ENCODE measurements at regions not wholly inside any gene's neighbourhood (a gene's known extent, or its start where the extent isn't known, plus 50 kb on each side); places are given as distances from the start of the nearest gene placed in this dataset.

- no peak for ATAC-seq
- TF ChIP-seq ZNF8 (CRISPR knock-in tag; IDR thresholded peaks at IDR 0.05) = no peak
- no peak for TF ChIP-seq BACH2 (CRISPR knock-in tag; IDR thresholded peaks at IDR 0.05; ENCODE audit: borderline replicate concordance)
- no peak for TF ChIP-seq ZFP3 (CRISPR knock-in tag; IDR thresholded peaks at IDR 0.05)
- TF ChIP-seq RARB (CRISPR knock-in tag; IDR thresholded peaks at IDR 0.05) = no peak
- TF ChIP-seq SNAI2 (CRISPR knock-in tag; IDR thresholded peaks at IDR 0.05) = no peak
- no peak for TF ChIP-seq ZFP30 (CRISPR knock-in tag; IDR thresholded peaks at IDR 0.05)
- no peak for TF ChIP-seq TCF4 (CRISPR knock-in tag; IDR thresholded peaks at IDR 0.05; ENCODE audit: borderline replicate concordance)
- no peak for TF ChIP-seq ARNTL (CRISPR knock-in tag; IDR thresholded peaks at IDR 0.05; ENCODE audit: borderline replicate concordance, low read depth)
- TF ChIP-seq POU6F1 (CRISPR knock-in tag; IDR thresholded peaks at IDR 0.05; ENCODE audit: borderline replicate concordance, low read depth) = no peak
Observed at GRCh38 chrX:130560544-130560943, 158.8 kb downstream of the RBMX2 start.

GRCh38 chrX:130561930-130562329 is 160.1 kb downstream of the RBMX2 start:
- no peak for TF ChIP-seq ZNF565 (CRISPR knock-in tag; conservative IDR thresholded peaks at IDR 0.05; ENCODE audit: low read depth)
- no peak for ATAC-seq

- TF ChIP-seq SNAI2 (CRISPR knock-in tag; IDR thresholded peaks at IDR 0.05) = no peak
- no peak for TF ChIP-seq ZFP30 (CRISPR knock-in tag; IDR thresholded peaks at IDR 0.05)
- no peak for TF ChIP-seq BACH2 (CRISPR knock-in tag; IDR thresholded peaks at IDR 0.05; ENCODE audit: borderline replicate concordance)
- TF ChIP-seq CREB5 (CRISPR knock-in tag; IDR thresholded peaks at IDR 0.05; ENCODE audit: low read depth) = no peak
- no peak for TF ChIP-seq ZC3H10 (CRISPR knock-in tag; IDR thresholded peaks at IDR 0.05)
- no peak for TF ChIP-seq ISL1 (CRISPR knock-in tag; IDR thresholded peaks at IDR 0.05)
- no peak for TF ChIP-seq OSR1 (CRISPR knock-in tag; IDR thresholded peaks at IDR 0.05)
- TF ChIP-seq ESRRG (CRISPR knock-in tag; IDR thresholded peaks at IDR 0.05) = no peak
- TF ChIP-seq ZNF565 (CRISPR knock-in tag; conservative IDR thresholded peaks at IDR 0.05; ENCODE audit: low read depth) = no peak
- TF ChIP-seq POU6F1 (CRISPR knock-in tag; IDR thresholded peaks at IDR 0.05; ENCODE audit: borderline replicate concordance, low read depth) = no peak
- TF ChIP-seq RARB (CRISPR knock-in tag; IDR thresholded peaks at IDR 0.05) = no peak
- no peak for TF ChIP-seq TSHZ2 (CRISPR knock-in tag; IDR thresholded peaks at IDR 0.05)
- TF ChIP-seq TCF4 (CRISPR knock-in tag; IDR thresholded peaks at IDR 0.05; ENCODE audit: borderline replicate concordance) = no peak
- TF ChIP-seq PPARA (CRISPR knock-in tag; IDR thresholded peaks at IDR 0.05; ENCODE audit: borderline replicate concordance) = no peak
- TF ChIP-seq TOX (CRISPR knock-in tag; IDR thresholded peaks at IDR 0.05; ENCODE audit: borderline replicate concordance) = no peak
- TF ChIP-seq PATZ1 (CRISPR knock-in tag; IDR thresholded peaks at IDR 0.05; ENCODE audit: borderline replicate concordance) = no peak
- no peak for TF ChIP-seq ZNF70 (CRISPR knock-in tag; IDR thresholded peaks at IDR 0.05)
- no peak for ATAC-seq
Observed at GRCh38 chrX:130563476-130563875, 161.7 kb downstream of the RBMX2 start.
